ENCODE measurements at regions not wholly inside any gene's neighbourhood (a gene's known extent, or its start where the extent isn't known, plus 50 kb on each side); places are given as distances from the start of the nearest gene placed in this dataset.
"Not testable (repeated sequence)": the region's sequence is repeated elsewhere in the genome, so short reads cannot be mapped to it uniquely, and the experiment has no call there.

DNA sequence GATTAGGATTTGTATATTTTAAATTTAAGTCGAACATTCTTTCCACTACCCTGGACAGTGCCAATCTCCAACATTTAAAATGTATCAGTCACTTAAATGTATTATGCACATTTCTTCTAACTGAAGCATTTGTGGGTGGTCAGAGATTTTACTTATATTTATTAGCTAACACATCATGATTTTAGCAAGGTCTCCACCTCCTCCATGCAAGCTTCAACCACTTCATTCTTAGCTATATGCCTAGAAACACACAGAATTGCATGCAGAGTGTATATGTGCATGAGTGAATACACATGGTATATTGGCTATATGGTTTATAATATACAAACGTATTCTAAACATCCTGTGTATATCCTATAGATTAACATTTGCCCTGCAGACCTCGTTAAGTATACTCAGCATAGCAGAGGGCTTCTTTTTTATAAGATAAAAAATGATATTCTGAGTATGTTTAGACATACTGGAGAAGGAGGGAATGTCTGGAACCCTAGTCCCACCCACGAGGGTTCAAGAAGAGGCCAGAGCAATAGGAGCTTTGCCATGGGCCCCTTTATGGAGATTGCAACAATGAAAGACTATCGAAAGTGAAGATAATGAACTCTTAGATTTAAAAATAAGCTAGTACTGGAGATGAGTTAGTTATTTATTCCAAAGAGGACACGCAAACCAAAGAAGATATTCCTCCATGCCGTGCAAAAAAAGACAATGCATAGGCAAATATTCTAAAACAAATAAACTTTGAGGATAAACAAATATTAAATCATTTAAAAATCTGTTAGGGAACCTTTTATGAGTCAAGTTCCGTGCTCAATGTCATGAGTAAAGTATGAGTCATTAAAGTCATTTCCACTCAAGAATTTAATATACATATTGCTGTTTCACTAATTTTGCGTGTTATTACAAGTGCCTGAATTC is 480.4 kb downstream of the SIPA1L2 start:
- DNase-seq: no peak

GRCh38 chr1:232147215-232147614 is 482.7 kb downstream of the SIPA1L2 start:
- DNase-seq: no peak

- no peak for DNase-seq
Observed at GRCh38 chr1:232146514-232146913, 483.4 kb downstream of the SIPA1L2 start.

DNA sequence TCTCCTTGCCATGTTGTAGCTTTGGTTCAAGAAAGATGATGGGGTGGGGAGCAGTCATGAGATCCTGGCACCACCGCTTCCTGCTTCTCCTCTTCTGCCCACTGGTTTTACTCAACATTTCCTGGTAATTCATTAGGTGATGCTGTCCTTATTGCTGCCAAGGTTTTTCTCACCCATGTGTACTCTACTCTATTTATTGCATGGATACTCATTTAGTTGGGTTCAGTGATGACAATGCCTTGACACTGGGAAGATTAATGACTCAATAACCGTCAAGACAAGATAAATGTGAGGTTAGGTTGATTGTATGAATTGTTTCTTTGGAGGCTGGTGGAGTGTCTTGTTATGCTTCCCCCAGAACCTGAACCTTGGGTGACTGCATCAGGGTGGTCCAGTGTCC is 484.2 kb downstream of the SIPA1L2 start:
- DNase-seq: no peak

- no peak for DNase-seq
Observed at GRCh38 chr1:232144696-232145230, 485.2 kb downstream of the SIPA1L2 start.

DNA sequence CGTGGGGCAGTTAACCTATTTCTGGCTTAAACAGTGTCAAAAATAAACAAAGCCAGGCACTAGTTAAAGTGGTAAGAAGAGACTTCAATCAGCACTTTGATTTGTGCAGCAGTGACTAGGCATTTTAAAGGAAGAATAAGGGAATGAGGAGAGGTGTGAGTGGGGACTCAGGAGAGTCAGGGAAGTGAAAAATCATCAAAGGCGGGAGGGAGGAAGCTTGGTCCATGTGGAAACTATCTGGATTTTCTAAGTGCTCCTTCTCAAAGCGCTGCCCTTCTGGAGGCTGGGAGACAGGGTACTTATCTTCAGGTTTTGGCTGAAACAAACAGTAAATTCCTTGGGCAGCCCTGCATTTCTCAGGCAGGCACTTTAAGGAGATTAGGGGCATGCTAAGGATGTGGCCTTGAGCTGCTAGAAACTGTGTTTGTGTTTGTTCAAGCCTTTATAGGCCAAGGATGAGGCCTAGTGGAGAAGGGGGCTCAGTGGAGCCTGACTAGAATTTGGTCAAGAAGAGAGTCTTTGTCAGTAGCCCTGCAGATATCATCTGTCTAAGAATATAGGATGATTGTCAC is 486.5 kb downstream of the SIPA1L2 start:
- DNase-seq: no peak

- peak; percentile 61 for DNase-seq
Observed at GRCh38 chr1:232142403-232143314, 487.3 kb downstream of the SIPA1L2 start.

DNA sequence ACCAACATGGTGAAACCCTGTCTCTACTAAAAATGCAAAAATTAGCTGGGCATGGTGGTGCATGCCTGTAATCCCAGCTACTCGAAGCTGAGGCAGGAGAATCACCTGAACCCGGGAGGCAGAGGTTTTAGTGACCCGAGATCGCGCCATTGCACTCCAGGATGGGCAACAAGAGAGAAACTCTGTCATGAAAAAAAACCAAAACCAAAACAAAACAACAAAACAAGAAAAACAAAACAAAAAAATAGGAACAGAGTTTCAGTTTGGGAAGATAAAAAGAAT is 488.8 kb downstream of the SIPA1L2 start:
- not testable (repeated sequence) for DNase-seq

GRCh38 chr1:232140419-232141166 is 489.3 kb downstream of the SIPA1L2 start:
- DNase-seq: no peak

- no peak for DNase-seq
Observed at GRCh38 chr1:232139444-232139843, 490.5 kb downstream of the SIPA1L2 start.

- DNase-seq: no peak
Observed at GRCh38 chr1:232138044-232138443, 491.9 kb downstream of the SIPA1L2 start.

GRCh38 chr1:232137066-232137465 is 492.9 kb downstream of the SIPA1L2 start:
- DNase-seq: no peak

- DNase-seq: no peak
Observed at GRCh38 chr1:232136136-232136535, 493.8 kb downstream of the SIPA1L2 start.

DNA sequence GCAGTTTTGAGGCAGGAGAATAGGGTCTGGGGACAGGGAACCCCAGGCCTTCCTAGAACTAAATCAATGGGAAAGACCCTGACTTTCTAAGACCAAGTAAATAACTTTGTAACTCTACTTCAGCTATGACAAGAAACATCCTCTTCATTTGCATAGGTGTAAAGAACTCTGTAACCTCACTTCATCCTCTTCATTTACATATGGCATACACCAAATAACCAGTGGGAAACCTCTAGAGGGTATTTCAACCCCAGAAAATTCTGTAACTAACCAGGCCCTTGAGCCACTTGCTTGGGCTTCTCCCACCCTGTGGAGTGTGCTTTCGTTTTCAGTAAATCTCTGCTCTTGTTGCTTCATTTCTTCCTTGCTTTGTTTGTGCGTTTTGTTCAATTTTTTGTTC is 495.6 kb downstream of the SIPA1L2 start:
- DNase-seq: no peak

DNA sequence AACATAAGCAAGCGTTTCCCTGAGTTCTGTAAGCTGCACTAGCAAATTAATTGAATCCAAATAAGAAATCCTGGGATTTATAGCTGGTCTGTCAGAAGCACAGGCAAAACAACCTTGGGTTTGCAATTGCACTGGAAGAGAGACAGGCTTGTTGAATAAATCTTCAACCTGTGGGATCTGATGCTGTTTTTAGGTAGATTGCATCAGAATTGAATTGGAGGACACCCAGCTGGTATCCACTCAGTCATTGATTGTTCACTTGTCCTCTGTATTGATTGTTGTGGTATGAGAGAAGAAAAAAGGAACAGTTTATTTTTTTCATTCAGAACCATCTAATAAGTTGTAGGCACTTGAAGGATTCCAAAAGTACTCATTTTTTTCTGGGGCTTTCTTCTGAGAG is 497.4 kb downstream of the SIPA1L2 start:
- no peak for DNase-seq

GRCh38 chr1:232131715-232132391 is 498.1 kb downstream of the SIPA1L2 start:
- DNase-seq: no peak

DNA sequence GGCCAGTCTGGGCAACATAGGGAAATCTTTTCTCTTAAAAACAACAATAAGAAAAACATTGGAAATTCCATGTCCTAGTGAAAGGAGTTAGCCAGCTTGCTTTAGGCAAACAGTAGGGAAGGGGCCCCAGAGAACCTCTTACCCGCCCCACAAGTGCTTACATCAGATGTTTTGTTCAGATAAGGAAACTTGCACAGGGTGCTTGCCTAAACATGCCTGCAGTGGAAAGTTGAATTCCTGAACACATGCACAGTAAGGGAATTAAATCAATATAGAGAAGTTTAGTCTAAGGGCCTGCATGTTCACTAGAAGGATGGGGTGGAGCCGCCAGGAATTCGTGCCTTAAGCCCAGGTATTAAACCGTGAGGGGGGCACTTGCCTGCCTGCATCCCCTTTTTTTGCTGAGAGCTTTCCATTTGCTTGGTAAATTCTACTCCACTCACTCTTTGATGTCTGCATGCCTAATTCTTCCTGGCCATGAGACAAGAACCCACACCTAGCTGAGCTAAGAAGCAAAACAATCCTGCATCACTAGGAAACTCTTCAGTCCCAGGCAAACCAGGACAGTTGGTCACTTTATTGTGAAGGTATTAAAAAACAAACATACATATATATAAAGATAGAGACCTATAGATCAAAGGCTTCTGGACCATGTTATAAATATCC is 499.0 kb downstream of the SIPA1L2 start:
- no peak for DNase-seq

- no peak for DNase-seq
Observed at GRCh38 chr1:232127190-232127589, 500.6 kb downstream of the DISC1 start.

GRCh38 chr1:232123775-232124659 is 497.4 kb downstream of the DISC1 start:
- DNase-seq: no peak

- not testable (repeated sequence) for DNase-seq
Observed at GRCh38 chr1:232117903-232118302, 491.3 kb downstream of the DISC1 start.

Measured in right hindlimb (tissue), 1 donor.